Hepatic stellate cell (primary cell): ENCODE measurements at regions not wholly inside any gene's neighbourhood (a gene's known extent, or its start where the extent isn't known, plus 50 kb on each side); places are given as distances from the start of the nearest gene placed in this dataset.
A peak's percentile ranks its signal among the peaks of the same experiment; 100 is the strongest.
"Not testable (repeated sequence)": the region's sequence is repeated elsewhere in the genome, so short reads cannot be mapped to it uniquely, and the experiment has no call there.

ENCODE experiments used
- DNase-seq: peaks from one replicate; pipeline ENCODE4 v3.0.0; 2011; ENCODE audit warnings: low spot score

GRCh38 chr7:54898659-54899340 lies 120.0 kb upstream of the EGFR start:
- DNase-seq = no peak

DNA sequence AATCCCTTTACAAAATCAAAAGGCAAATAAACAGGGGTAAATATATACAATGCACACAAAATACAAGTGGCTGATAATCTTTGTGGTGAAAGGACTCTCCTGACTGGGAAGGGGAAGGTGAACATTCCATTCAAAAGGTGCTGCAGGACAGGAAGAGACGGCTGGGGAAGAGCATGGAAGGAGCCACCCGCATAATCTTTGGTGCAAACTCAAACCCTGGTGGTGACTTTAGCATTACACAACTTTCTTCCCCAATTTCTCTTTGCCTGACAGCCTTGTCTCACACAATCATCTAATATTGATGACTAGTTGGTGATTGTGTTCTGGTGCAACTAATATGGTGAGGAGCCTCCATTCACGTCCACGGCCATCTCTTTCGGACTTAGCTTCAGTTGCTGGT lies 117.0 kb upstream of the EGFR start:
- no peak for DNase-seq

GRCh38 chr7:54904130-54904529 lies 114.7 kb upstream of the EGFR start:
- DNase-seq = peak; percentile 53

DNA sequence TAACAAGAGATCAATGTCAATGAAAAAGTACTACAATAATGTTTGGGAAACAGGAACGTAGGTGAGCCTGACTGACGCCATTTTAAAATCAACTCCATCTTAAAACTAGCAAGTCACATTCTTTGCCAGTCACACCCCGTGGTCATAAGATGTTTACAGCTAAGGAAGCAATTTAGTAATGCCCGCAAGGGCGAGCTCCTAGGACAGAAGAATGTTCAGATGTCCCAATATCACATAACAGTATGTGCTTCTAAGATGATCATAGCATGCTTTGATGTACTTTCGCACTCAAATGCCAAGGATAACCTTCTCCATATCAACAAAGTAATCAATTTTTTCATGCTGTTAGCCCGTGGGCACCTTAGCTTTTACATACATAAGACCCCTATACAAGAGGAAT lies 113.8 kb upstream of the EGFR start:
- no peak for DNase-seq

DNA sequence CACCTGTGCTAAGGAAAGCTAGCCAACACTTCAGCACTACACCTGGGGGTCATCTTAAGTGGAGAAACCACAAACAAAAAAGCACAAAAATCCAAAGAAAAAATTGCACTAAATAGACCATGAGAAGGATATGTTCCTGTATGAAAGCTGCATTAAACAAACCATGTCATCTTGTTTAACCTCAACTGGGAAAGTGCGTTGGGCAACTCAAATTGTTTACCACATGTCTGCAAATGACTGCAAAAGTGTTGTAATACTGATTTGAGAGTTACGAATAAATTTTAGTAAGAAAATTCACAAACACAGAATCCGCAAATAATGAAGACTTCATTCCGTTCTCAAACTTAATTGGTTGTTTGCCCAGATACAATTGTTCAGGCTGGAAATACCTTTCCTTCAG lies 111.9 kb upstream of the EGFR start:
- DNase-seq = no peak

DNA sequence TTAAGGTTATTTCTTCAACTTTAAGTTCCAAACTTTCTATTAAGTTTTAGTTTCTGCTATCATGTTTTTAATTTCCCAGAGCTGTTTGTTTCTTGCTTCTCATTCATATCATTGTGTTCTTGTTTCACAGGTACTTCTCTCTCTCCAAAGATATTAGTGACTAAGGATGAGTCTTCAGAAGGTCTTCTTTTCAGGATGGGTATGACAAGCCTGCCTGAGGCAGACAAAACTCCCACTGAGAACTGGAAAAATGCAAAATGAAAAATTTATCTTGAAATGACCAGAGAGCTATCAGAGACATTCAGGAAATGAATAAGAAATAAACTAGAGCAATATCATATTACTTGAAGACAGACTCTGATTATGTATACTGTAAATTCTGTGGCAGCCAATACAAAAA lies 110.8 kb upstream of the EGFR start:
- no peak for DNase-seq

DNA sequence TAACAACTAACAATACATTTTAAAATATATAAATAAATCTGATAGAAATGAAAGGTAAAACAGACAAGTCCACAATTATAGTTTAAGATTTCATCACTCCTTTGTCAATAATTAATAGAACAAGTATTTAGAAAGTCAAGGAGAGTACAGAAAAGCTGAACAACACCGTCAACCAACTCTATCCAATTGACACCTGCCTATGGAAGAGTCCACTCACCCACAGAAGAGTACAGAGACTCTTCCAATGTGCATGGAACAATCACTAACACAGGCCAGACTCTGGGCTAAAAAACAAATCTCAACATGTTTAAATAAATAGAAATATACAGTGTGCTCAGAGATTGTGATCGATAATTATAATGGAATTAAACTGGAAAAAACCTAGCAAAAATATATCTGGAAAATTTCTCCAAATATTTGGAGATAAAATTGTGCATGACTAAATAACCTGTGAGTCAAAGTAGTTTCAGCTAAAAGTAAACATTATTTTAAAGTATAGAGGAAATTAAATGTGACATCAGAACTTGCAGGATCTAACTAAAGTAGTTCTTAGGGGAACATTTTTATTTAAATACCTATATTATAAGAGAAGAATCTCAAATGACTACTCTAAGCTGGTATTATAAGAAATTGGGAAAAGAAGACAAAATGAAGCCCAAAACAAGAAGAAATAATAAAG lies 109.9 kb upstream of the EGFR start:
- no peak for DNase-seq

DNA sequence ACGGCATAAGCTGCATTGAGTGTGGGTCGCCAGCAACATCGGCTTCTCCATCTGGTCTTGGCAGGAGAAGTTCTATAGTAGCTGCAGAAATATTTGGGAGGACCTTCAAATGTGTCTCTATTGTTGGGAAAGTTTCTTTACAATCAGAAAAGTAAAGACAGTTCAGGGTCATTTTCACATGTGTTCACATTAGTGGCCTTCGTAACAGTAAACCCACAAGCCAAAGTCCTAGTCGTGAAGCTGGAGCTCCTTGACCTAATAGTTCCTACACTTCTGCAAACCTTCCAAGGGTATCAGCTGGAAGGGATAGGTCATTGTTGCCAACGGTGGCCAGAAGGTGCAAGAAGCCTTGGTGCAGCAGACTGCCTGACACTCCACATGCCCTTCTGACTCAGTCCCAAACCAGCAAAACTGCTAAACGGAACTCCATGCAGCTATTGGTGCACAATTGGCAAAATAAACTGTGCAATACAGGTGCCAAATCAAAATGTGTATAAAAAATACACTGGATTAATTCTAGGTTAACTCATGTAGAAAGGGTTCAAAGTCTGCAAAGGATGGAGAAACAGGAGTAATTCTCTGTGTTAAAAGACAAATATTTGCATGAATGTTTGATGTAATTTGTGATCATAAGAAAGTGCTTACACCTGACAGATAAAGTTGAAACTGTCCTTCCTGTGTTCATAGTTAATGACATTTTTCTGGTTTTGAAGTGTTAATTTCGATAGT lies 102.8 kb upstream of the EGFR start:
- no peak for DNase-seq

- no peak for DNase-seq
Observed at GRCh38 chr7:54917613-54918391, 101.0 kb upstream of the EGFR start.

DNA sequence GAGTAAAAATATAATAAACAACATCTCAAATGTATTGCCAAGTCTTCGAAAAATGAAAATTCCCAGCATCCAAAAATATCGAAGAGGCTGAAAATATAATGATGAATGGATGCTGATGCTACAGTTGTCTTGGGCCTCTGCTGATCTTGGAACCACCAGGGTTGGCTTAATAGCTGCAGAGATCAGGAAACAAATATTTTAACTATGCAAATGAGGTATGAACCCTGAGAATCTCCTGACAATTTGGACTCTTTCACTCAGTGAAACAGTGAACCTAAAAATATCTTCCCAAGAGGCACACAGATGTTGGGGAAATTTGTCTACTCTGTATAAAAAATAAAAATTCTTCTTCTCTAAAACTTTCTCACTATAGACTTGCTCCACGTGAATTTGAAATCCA lies 97.7 kb upstream of the EGFR start:
- DNase-seq = no peak

DNA sequence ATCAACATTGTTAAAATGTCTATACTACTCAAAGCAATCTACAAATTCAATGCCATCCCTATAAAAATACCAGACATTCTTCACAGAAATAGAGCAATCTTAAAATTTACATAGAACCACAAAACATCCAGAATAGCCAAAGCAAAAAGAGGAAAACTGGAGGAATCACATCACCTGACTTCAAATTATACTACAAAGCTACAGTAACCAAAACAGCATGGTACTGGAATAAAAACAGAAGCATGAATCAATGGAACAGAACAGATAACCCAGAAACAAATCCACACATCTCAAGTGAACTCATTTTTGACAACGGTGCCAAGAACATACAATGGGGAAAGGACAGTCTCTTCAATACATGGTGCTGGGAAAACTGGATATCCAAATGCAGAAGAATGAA lies 87.3 kb upstream of the EGFR start:
- no peak for DNase-seq

DNA sequence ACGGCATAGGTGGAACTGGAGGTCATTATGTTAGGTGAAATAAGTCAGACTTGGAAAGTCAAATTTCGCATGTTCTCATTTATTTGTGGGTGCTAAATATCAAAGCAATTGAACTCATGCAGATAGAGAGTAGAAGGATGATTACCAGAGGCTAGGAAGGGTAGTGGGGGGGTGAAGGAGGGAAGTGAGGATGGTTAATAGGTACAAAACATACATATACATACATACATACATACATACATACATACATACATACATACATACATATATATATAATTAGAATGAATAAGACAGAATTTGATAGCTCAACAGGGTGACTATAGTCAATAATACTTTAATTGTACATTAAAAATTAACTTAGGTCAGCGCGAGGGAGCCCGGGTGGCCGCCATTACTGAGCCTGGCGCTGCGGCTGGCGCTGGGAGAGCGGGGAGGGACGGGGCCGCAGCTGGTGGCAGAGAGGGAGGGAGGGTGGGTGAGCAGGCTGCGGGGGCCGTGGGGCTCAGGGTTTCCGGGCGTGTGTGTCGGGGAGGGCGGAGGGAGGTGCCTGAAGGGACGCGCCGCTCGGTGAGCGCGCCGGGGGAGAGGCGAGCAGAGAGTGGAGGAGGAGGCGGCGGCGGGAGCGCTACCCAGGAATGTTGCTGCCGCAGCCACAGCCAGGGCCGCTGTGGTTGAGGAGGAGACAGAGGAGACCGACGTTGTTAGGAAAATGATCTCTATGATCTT lies 85.8 kb upstream of the EGFR start:
- peak; percentile 53 for DNase-seq

- no peak for DNase-seq
Observed at GRCh38 chr7:54933643-54934042, 85.2 kb upstream of the EGFR start.

- DNase-seq = no peak
Observed at GRCh38 chr7:54940748-54941147, 78.1 kb upstream of the EGFR start.

GRCh38 chr7:54944179-54944578 lies 74.6 kb upstream of the EGFR start:
- DNase-seq = no peak

DNA sequence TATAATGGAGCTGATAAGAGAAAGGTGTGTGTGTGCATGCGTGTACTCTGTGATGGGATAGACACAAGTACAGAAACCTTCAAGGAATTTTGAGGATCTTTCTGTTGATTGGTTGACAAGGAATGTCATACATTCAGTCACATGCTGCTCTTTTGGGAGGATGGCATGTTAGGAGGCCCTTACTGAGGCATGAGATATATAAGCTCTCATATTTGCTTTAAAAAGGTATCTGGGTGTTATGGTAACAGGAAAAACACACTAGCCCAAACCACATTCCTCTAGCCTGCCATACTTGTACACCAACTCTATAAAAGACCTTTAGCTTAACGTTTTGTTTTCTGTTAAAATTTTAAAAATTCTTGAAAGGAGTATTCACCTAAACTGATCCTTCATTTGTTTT lies 72.5 kb upstream of the EGFR start:
- no peak for DNase-seq

- DNase-seq = no peak
Observed at GRCh38 chr7:54946764-54947163, 72.1 kb upstream of the EGFR start.

DNA sequence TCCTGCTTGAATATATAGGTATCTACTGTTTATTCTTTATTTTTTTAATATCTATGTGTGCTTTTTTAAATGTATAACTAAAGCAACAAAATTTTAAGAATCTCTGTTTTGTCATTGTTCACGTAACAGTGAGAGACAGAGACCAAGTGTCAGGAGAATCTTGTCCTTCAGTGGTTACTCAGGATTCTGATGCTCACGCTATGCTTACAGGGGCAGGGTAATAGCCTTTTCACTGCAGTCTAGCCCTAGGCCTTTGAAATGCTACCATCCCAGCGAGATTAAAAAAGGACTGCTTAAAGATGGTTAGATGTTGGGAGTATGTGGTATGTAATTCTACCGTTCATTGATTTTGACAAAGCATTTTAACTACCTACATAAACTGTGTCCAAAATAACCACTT lies 71.6 kb upstream of the EGFR start:
- no peak for DNase-seq

DNA sequence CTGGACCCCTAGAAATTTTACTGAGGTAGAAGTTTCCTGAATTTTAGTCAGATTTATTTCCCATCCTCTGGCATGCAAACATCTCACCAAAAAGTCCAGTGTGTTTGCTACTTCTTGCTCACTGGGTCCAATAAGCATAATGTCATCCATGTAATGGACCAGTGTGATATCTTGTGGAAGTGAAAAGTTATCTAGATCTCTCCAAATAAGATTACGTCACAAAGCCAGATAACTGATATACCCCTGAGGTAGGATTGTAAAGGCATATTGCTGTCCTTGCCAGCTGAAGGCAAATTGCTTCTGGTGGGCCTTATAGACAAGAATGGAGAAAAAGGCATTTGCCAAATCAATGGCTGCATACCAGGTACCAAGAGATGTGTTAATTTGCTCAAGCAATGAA lies 69.3 kb upstream of the EGFR start:
- DNase-seq = not testable (repeated sequence)

DNA sequence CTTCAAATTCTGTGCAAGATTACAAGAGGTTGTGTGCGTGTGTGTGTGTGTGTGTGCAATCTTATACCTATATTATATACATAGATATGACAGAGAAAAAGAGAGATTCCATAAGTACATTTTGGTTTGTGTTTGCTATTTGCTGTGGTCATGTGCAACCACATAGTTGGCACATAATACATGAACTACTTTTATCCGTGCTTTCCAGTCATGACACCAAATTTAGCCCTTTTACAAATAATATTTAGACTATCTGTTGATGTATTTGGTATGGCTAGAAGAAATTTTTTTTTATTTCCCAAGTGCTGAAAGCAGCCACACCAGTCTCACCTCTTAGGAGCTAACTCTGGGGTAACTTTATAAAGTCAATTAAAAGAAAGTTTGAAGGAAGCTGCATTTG lies 63.5 kb upstream of the EGFR start:
- no peak for DNase-seq

- DNase-seq = no peak
Observed at GRCh38 chr7:54955696-54956420, 63.0 kb upstream of the EGFR start.
